ENCODE measurements at regions not wholly inside any gene's neighbourhood (a gene's known extent, or its start where the extent isn't known, plus 50 kb on each side); places are given as distances from the start of the nearest gene placed in this dataset.

GRCh38 chr14:25800841-25801240 is 750.9 kb upstream of the STXBP6 start:
- POLR2A ChIA-PET (ENCODE audit: unreplicated experiment) = no interaction called here
- CTCF ChIA-PET = no interaction called here
- Histone ChIP-seq H3K4me3 (ENCODE audit: low read length) (no peak overlapping the region), H3K4me2 (ENCODE audit: low read length) (no peak overlapping the region), H3K9me2 (replicated peaks; ENCODE audit: low read length) (no peaks in the 10 kb centered on the region), H3K27ac (ENCODE audit: low read length) (no peak overlapping the region), H2AFZ (ENCODE audit: low read length) (no peak overlapping the region), H3K4me1 (ENCODE audit: insufficient read depth, low read length) (no peaks in the 10 kb centered on the region), H3F3A (ENCODE audit: low read length, unreplicated experiment) (no peaks in the 10 kb centered on the region), H4K20me1 (ENCODE audit: low read length) (no peaks in the 10 kb centered on the region), H3K9ac (ENCODE audit: low read length) (no peak overlapping the region), H3K27me3 (ENCODE audit: low read length) (no peaks in the 10 kb centered on the region), H3K36me3 (ENCODE audit: low read depth, low read length) (no peaks in the 10 kb centered on the region), H3K79me2 (ENCODE audit: low read length) (no peaks in the 10 kb centered on the region), H3K9me3 (ENCODE audit: low read length) (peaks cover 41% of the 10 kb centered on the region)
- BruUV-seq (replicated peaks) = no TSS peak
- no peak for DNase-seq
- no peak for TF ChIP-seq CTCF (conservative IDR thresholded peaks at IDR 0.05; ENCODE audit: low read depth, low read length)
- no peak for TF ChIP-seq EZH2phosphoT487 (IDR thresholded peaks at IDR 0.05; ENCODE audit: borderline replicate concordance, low read length)
- no peak for TF ChIP-seq EZH2 (IDR thresholded peaks at IDR 0.05; ENCODE audit: low read length, unreplicated experiment)
- no peak for ATAC-seq
- intact Hi-C loops (cut with micrococcal nuclease) = no loop called here

GRCh38 chr14:25788252-25788651 is 738.3 kb upstream of the STXBP6 start:
- no peak overlapping the region for H3K4me3 ChIP-seq (ENCODE audit: low read length)
- TF ChIP-seq CTCF (conservative IDR thresholded peaks at IDR 0.05; ENCODE audit: low read depth, low read length) (no peak), EZH2 (IDR thresholded peaks at IDR 0.05; ENCODE audit: low read length, unreplicated experiment) (no peak), EZH2phosphoT487 (IDR thresholded peaks at IDR 0.05; ENCODE audit: borderline replicate concordance, low read length) (no peak)
- BruUV-seq (replicated peaks) = no TSS peak

DNA sequence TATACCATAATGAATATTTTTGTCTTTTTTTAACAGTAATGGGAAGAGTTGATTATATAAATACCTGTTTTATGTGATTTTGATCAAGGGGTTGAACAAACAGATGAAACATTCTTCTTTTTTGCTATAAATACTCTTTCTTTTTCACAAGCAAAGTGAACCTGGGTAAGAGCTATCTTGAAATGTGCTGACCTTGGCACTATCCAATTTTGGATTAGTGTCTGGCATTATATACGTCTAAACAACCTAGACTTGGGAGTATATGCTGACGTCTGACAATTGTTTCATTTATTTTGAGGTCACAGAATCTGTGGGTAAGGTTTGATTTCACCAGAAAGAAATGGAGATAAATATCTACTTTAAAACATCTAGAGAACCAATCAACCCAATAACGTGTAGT is 716.0 kb upstream of the STXBP6 start:
- no peaks in the 10 kb centered on the region for H3K9me2 ChIP-seq (replicated peaks; ENCODE audit: low read length)
- BruUV-seq (replicated peaks) = no TSS peak

More at GRCh38 chr14:25788252-25788651, 738.3 kb upstream of the STXBP6 start:
- Histone ChIP-seq H3K27ac (ENCODE audit: low read length) (no peak overlapping the region), H3K9me3 (ENCODE audit: low read length) (peaks cover 37% of the 10 kb centered on the region; the same call in 1 of the 2 replicates), H3K9ac (ENCODE audit: low read length) (no peak overlapping the region), H3K4me1 (ENCODE audit: insufficient read depth, low read length) (no peaks in the 10 kb centered on the region), H3K9me2 (replicated peaks; ENCODE audit: low read length) (no peaks in the 10 kb centered on the region), H3K79me2 (ENCODE audit: low read length) (no peaks in the 10 kb centered on the region), H3K27me3 (ENCODE audit: low read length) (no peaks in the 10 kb centered on the region), H3F3A (ENCODE audit: low read length, unreplicated experiment) (no peaks in the 10 kb centered on the region), H4K20me1 (ENCODE audit: low read length) (no peaks in the 10 kb centered on the region), H3K36me3 (ENCODE audit: low read depth, low read length) (no peaks in the 10 kb centered on the region), H2AFZ (ENCODE audit: low read length) (no peak overlapping the region), H3K4me2 (ENCODE audit: low read length) (no peak overlapping the region)
- POLR2A ChIA-PET (ENCODE audit: unreplicated experiment) = no interaction called here
- CTCF ChIA-PET = no interaction called here
- DNase-seq (no peak), ATAC-seq (no peak)
- intact Hi-C loops (cut with micrococcal nuclease) = no loop called here

More for the DNA sequence above, 716.0 kb upstream of the STXBP6 start:
- Histone ChIP-seq H2AFZ (ENCODE audit: low read length) (no peak overlapping the region), H3K27ac (ENCODE audit: low read length) (no peak overlapping the region), H3K4me3 (ENCODE audit: low read length) (no peak overlapping the region), H3K4me1 (ENCODE audit: insufficient read depth, low read length) (no peaks in the 10 kb centered on the region), H3K4me2 (ENCODE audit: low read length) (no peak overlapping the region), H3K27me3 (ENCODE audit: low read length) (no peaks in the 10 kb centered on the region), H3F3A (ENCODE audit: low read length, unreplicated experiment) (no peaks in the 10 kb centered on the region), H3K36me3 (ENCODE audit: low read depth, low read length) (no peaks in the 10 kb centered on the region), H3K9ac (ENCODE audit: low read length) (no peak overlapping the region), H3K79me2 (ENCODE audit: low read length) (no peaks in the 10 kb centered on the region), H3K9me3 (ENCODE audit: low read length) (peaks cover 20% of the 10 kb centered on the region), H4K20me1 (ENCODE audit: low read length) (no peaks in the 10 kb centered on the region)
- ChIA-PET POLR2A (ENCODE audit: unreplicated experiment) (no interaction called here), CTCF (no interaction called here)
- TF ChIP-seq CTCF (conservative IDR thresholded peaks at IDR 0.05; ENCODE audit: low read depth, low read length) = no peak
- no peak for TF ChIP-seq EZH2 (IDR thresholded peaks at IDR 0.05; ENCODE audit: low read length, unreplicated experiment)
- ATAC-seq (no peak), DNase-seq (no peak)
- intact Hi-C loops (cut with micrococcal nuclease) = no loop called here
